ENCODE measurements at regions not wholly inside any gene's neighbourhood (a gene's known extent, or its start where the extent isn't known, plus 50 kb on each side); places are given as distances from the start of the nearest gene placed in this dataset.

- TF ChIP-seq, protein P1, sequence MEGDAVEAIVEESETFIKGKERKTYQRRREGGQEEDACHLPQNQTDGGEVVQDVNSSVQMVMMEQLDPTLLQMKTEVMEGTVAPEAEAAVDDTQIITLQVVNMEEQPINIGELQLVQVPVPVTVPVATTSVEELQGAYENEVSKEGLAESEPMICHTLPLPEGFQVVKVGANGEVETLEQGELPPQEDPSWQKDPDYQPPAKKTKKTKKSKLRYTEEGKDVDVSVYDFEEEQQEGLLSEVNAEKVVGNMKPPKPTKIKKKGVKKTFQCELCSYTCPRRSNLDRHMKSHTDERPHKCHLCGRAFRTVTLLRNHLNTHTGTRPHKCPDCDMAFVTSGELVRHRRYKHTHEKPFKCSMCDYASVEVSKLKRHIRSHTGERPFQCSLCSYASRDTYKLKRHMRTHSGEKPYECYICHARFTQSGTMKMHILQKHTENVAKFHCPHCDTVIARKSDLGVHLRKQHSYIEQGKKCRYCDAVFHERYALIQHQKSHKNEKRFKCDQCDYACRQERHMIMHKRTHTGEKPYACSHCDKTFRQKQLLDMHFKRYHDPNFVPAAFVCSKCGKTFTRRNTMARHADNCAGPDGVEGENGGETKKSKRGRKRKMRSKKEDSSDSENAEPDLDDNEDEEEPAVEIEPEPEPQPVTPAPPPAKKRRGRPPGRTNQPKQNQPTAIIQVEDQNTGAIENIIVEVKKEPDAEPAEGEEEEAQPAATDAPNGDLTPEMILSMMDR (IDR thresholded peaks at IDR 0.05; ENCODE audit: borderline replicate concordance, extremely low read depth, low read length, poor library complexity, severe bottlenecking), result no peak
- TF ChIP-seq EZH2 (IDR thresholded peaks at IDR 0.05; ENCODE audit: borderline replicate concordance, low read depth, low read length, severe bottlenecking), result no peak
Measured at GRCh38 chr15:81491414-81492096, 117.5 kb upstream of the TMC3 start.

Data from DND-41 (cell line).